HepG2 (cell line): ENCODE measurements at regions not wholly inside any gene's neighbourhood (a gene's known extent, or its start where the extent isn't known, plus 50 kb on each side); places are given as distances from the start of the nearest gene placed in this dataset.

ENCODE experiments used
- BHLHE40 ChIP-seq: IDR thresholded peaks from 2 replicates; pipeline ENCODE4 v1.6.1; 2011; ENCODE audit warnings: low read length, improper control_type of control experiment
- EHMT2 ChIP-seq: fragments of 200-600 bp; sonication (generic); IDR thresholded peaks from 2 replicates; pipeline ENCODE4 v1.7.0; 2017; ENCODE audit warnings: antibody characterized with exemption, low read depth, low read length, borderline replicate concordance
- ELF1 ChIP-seq: sonication (generic); formaldehyde crosslinking; IDR thresholded peaks from 2 replicates; pipeline ENCODE4 v1.4.0; 2020; ENCODE audit warnings: missing genetic modification reagents
- HMG20B ChIP-seq: conservative IDR thresholded peaks from 2 replicates; pipeline ENCODE4 v1.6.1; 2016; ENCODE audit warnings: missing genetic modification reagents, missing compliant biosample characterization
- KAT7 ChIP-seq: IDR thresholded peaks from 2 replicates; pipeline ENCODE4 v1.6.1; 2018; ENCODE audit warnings: borderline replicate concordance, missing compliant biosample characterization
- LCORL ChIP-seq, 2 experiments: fragments of 450-650 bp in 1 of 2; sonication (generic) in 1 of 2; formaldehyde crosslinking in 1 of 2; IDR thresholded peaks; 2 replicates each; pipeline versions ENCODE4 v1.5.0 to v1.6.1; 2017 to 2020; ENCODE audit warnings: antibody characterized with exemption in 1 of 2, missing genetic modification reagents in 1 of 2
- MEF2D ChIP-seq: sonication (generic); formaldehyde crosslinking; IDR thresholded peaks from 2 replicates; pipeline ENCODE4 v1.5.1; 2020; ENCODE audit warnings: mild to moderate bottlenecking, missing genetic modification reagents
- MYC ChIP-seq: sonication (generic); formaldehyde crosslinking; IDR thresholded peaks from 2 replicates; pipeline ENCODE4 v1.9.0; 2021; ENCODE audit warnings: missing genetic modification reagents, borderline replicate concordance
- SMC3 ChIP-seq: IDR thresholded peaks from 2 replicates; pipeline ENCODE4 v1.6.1; 2011; ENCODE audit warnings: low read length, improper control_type of control experiment
- SP5 ChIP-seq: IDR thresholded peaks from 2 replicates; pipeline ENCODE4 v1.6.1; 2016; ENCODE audit warnings: low read depth, borderline replicate concordance
- ZNF33B ChIP-seq: sonication (generic); formaldehyde crosslinking; IDR thresholded peaks from 2 replicates; pipeline ENCODE4 v1.5.1; 2020; ENCODE audit warnings: mild to moderate bottlenecking, missing genetic modification reagents
- ZNF629 ChIP-seq: sonication (generic); formaldehyde crosslinking; conservative IDR thresholded peaks from 2 replicates; pipeline ENCODE4 v1.5.0; 2020; ENCODE audit warnings: missing genetic modification reagents
- ZNF7 ChIP-seq: IDR thresholded peaks from 2 replicates; pipeline ENCODE4 v1.6.1; 2016; ENCODE audit warnings: missing biosample characterization, missing genetic modification reagents
- ZSCAN25 ChIP-seq: sonication (generic); formaldehyde crosslinking; IDR thresholded peaks from 2 replicates; pipeline ENCODE4 v1.8.0; 2022; ENCODE audit warnings: mild to moderate bottlenecking, missing genetic modification reagents
- ZSCAN31 ChIP-seq: sonication (generic); formaldehyde crosslinking; IDR thresholded peaks from 2 replicates; pipeline ENCODE4 v1.5.0; 2020; ENCODE audit warnings: low read depth, mild to moderate bottlenecking, missing genetic modification reagents
- TF ChIP-seq, protein P1 (sequence below): sonication (generic); formaldehyde crosslinking; conservative IDR thresholded peaks from 2 replicates; pipeline ENCODE4 v1.5.0; 2020; ENCODE audit warnings: missing genetic modification reagents
- TF ChIP-seq, protein P2 (sequence below): sonication (generic); formaldehyde crosslinking; IDR thresholded peaks from 2 replicates; pipeline ENCODE4 v1.8.1; 2023; ENCODE audit warnings: mild to moderate bottlenecking, missing genetic modification reagents
- TF ChIP-seq, protein P3 (sequence below): sonication (generic); formaldehyde crosslinking; IDR thresholded peaks from 2 replicates; pipeline ENCODE4 v1.5.0; 2020; ENCODE audit warnings: missing genetic modification reagents
- TF ChIP-seq, protein P4 (sequence below): sonication (generic); formaldehyde crosslinking; IDR thresholded peaks from 2 replicates; pipeline ENCODE4 v1.8.1; 2023; ENCODE audit warnings: mild to moderate bottlenecking, inconsistent platforms, moderate library complexity, missing genetic modification reagents, borderline replicate concordance
- TF ChIP-seq, protein P5 (sequence below): sonication (generic); formaldehyde crosslinking; IDR thresholded peaks from 2 replicates; pipeline ENCODE4 v1.4.0; 2020; ENCODE audit warnings: mild to moderate bottlenecking, low read depth, missing genetic modification reagents

DNA sequence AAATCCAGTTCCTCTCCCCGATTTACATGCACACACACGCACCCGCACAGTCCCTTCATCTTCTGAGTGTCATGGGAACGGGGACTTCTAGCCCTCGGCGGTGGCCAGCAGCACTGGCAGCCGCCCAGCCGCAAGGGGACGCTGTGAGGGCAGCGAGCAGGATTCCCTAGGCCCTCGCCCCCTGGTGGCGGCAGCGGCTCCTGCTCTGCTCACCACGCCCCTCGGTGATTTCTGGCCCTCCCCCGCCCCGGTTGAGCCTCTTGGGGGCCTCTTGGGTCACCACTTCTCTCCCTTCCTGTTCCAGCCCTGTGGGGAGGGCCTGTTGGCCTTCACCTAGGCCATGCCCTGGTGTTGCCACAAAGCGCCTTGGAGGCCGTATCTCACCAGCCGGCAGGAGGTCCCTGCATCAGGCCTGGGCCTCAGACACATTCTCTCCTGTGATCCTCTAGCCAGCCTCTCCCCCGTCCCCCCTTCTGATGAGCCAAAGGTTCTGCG lies 75.2 kb upstream of the KSR1 start (continued):
- TF ChIP-seq, protein P1, sequence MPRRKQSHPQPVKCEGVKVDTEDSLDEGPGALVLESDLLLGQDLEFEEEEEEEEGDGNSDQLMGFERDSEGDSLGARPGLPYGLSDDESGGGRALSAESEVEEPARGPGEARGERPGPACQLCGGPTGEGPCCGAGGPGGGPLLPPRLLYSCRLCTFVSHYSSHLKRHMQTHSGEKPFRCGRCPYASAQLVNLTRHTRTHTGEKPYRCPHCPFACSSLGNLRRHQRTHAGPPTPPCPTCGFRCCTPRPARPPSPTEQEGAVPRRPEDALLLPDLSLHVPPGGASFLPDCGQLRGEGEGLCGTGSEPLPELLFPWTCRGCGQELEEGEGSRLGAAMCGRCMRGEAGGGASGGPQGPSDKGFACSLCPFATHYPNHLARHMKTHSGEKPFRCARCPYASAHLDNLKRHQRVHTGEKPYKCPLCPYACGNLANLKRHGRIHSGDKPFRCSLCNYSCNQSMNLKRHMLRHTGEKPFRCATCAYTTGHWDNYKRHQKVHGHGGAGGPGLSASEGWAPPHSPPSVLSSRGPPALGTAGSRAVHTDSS (CRISPR knock-in tag): no peak
- TF ChIP-seq ZNF7 (CRISPR knock-in tag): no peak
- TF ChIP-seq BHLHE40: no peak
- TF ChIP-seq ZNF629 (CRISPR knock-in tag): 0 out of 2 replicates have a peak, but pooled peaks have one; percentile 19
- no peak for TF ChIP-seq HMG20B (CRISPR knock-in tag)
- 0 out of 2 replicates have a peak, but pooled peaks have one; percentile 37 for TF ChIP-seq MEF2D (CRISPR knock-in tag)
- TF ChIP-seq, protein P2, sequence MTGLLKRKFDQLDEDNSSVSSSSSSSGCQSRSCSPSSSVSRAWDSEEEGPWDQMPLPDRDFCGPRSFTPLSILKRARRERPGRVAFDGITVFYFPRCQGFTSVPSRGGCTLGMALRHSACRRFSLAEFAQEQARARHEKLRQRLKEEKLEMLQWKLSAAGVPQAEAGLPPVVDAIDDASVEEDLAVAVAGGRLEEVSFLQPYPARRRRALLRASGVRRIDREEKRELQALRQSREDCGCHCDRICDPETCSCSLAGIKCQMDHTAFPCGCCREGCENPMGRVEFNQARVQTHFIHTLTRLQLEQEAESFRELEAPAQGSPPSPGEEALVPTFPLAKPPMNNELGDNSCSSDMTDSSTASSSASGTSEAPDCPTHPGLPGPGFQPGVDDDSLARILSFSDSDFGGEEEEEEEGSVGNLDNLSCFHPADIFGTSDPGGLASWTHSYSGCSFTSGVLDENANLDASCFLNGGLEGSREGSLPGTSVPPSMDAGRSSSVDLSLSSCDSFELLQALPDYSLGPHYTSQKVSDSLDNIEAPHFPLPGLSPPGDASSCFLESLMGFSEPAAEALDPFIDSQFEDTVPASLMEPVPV (CRISPR knock-in tag): no peak
- peak; percentile 62; the same call in 1 of the 2 replicates for TF ChIP-seq SMC3
- no peak for TF ChIP-seq LCORL (IDR thresholded peaks at IDR 0.05)
- 0 out of 2 replicates have a peak, but pooled peaks have one; percentile 40 for TF ChIP-seq LCORL (CRISPR knock-in tag; IDR thresholded peaks at IDR 0.05)
- TF ChIP-seq MYC (CRISPR knock-in tag): peak; percentile 49; the same call in 1 of the 2 replicates
- TF ChIP-seq ZNF33B: 0 out of 2 replicates have a peak, but pooled peaks have one; percentile 46
- peak; percentile 71; the same call in 1 of the 2 replicates for TF ChIP-seq ZSCAN25 (CRISPR knock-in tag)
- TF ChIP-seq ELF1 (CRISPR knock-in tag): peak; percentile 30; the same call in 1 of the 2 replicates
- no peak for TF ChIP-seq EHMT2
- 0 out of 2 replicates have a peak, but pooled peaks have one; percentile 61 for TF ChIP-seq KAT7 (CRISPR knock-in tag)
- TF ChIP-seq, protein P3, sequence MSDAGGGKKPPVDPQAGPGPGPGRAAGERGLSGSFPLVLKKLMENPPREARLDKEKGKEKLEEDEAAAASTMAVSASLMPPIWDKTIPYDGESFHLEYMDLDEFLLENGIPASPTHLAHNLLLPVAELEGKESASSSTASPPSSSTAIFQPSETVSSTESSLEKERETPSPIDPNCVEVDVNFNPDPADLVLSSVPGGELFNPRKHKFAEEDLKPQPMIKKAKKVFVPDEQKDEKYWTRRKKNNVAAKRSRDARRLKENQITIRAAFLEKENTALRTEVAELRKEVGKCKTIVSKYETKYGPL (CRISPR knock-in tag): no peak
- TF ChIP-seq SP5 (CRISPR knock-in tag): peak; percentile 54; the same call in 1 of the 2 replicates
- TF ChIP-seq, protein P4, sequence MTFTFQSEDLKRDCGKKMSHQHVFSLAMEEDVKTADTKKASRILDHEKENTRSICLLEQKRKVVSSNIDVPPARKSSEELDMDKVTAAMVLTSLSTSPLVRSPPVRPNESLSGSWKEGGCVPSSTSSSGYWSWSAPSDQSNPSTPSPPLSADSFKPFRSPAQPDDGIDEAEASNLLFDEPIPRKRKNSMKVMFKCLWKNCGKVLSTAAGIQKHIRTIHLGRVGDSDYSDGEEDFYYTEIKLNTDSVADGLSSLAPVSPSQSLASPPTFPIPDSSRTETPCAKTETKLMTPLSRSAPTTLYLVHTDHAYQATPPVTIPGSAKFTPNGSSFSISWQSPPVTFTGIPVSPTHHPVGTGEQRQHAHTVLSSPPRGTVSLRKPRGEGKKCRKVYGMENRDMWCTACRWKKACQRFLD (CRISPR knock-in tag): 0 out of 2 replicates have a peak, but pooled peaks have one; percentile 57
- TF ChIP-seq, protein P5, sequence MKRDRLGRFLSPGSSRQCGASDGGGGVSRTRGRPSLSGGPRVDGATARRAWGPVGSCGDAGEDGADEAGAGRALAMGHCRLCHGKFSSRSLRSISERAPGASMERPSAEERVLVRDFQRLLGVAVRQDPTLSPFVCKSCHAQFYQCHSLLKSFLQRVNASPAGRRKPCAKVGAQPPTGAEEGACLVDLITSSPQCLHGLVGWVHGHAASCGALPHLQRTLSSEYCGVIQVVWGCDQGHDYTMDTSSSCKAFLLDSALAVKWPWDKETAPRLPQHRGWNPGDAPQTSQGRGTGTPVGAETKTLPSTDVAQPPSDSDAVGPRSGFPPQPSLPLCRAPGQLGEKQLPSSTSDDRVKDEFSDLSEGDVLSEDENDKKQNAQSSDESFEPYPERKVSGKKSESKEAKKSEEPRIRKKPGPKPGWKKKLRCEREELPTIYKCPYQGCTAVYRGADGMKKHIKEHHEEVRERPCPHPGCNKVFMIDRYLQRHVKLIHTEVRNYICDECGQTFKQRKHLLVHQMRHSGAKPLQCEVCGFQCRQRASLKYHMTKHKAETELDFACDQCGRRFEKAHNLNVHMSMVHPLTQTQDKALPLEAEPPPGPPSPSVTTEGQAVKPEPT: no peak
- 0 out of 2 replicates have a peak, but pooled peaks have one; percentile 46 for TF ChIP-seq ZSCAN31 (CRISPR knock-in tag)
